ENCODE measurements at regions not wholly inside any gene's neighbourhood (a gene's known extent, or its start where the extent isn't known, plus 50 kb on each side); places are given as distances from the start of the nearest gene placed in this dataset. TPM values are rescaled to one million over a fixed set of nuclear protein-coding genes. Genes with fewer than 3 reads are reported as not detected.

- DNase-seq (ENCODE audit: low spot score) (no peak), ATAC-seq (ENCODE audit: low FRiP score) (no peak)
- no peak for TF ChIP-seq CTCF (IDR thresholded peaks at IDR 0.05)
Observed at GRCh38 chr2:181832015-181832414, 59.5 kb upstream of the ITPRID2 start.

GRCh38 chr2:181836583-181836982 lies 54.9 kb upstream of the ITPRID2 start:
- no peak for DNase-seq (ENCODE audit: low spot score)
- TF ChIP-seq CTCF (IDR thresholded peaks at IDR 0.05), result no peak

GRCh38 chr2:181837563-181837962 lies 54.0 kb upstream of the ITPRID2 start:
- no peak for TF ChIP-seq CTCF (IDR thresholded peaks at IDR 0.05)
- ATAC-seq (ENCODE audit: low FRiP score), result no peak
- no peak for DNase-seq (ENCODE audit: low spot score)

More at GRCh38 chr2:181836583-181836982, 54.9 kb upstream of the ITPRID2 start:
- ATAC-seq (ENCODE audit: low FRiP score), result no peak

- no peak for TF ChIP-seq CTCF (IDR thresholded peaks at IDR 0.05)
- ATAC-seq (ENCODE audit: low FRiP score), result no peak
Observed at GRCh38 chr2:181839811-181840210, 51.7 kb upstream of the ITPRID2 start.

GRCh38 chr2:181841079-181841478 lies 50.5 kb upstream of the ITPRID2 start:
- DNase-seq (ENCODE audit: low spot score) (no peak), ATAC-seq (ENCODE audit: low FRiP score) (no peak)
- no peak for TF ChIP-seq CTCF (IDR thresholded peaks at IDR 0.05)

More at GRCh38 chr2:181839811-181840210, 51.7 kb upstream of the ITPRID2 start:
- no peak for DNase-seq (ENCODE audit: low spot score)

Small RNA genes lying in the stretch of these regions (small RNA-seq; reads per million reads assigned to genes)
- gene RNU6ATAC19P, result not detected
